K562 (cell line): ENCODE measurements at regions not wholly inside any gene's neighbourhood (a gene's known extent, or its start where the extent isn't known, plus 50 kb on each side); places are given as distances from the start of the nearest gene placed in this dataset.

Experiments used
- ATAC-seq: fragments of 200-7000 bp; cut with Tn5 transposase; 3 replicates; pipeline ENCODE4 v1.9.1; 2020; ENCODE audit warnings: moderate library complexity
- BruUV-seq: library from RNA; stranded (reverse); fragments of 400-500 nt; replicated peaks from 2 replicates; lab custom pipeline; 2021; lab: Mats Ljungman, UMichigan
- CTCF ChIA-PET: fragments of 300-600 bp; formaldehyde crosslinking; extraction: SDS; loops from one replicate; lab custom pipeline; 2021; ENCODE audit warnings: low intra/inter-chr PET ratio; lab: Yijun Ruan, JAX
- POLR2A ChIA-PET: fragments of 300-600, 350-650 bp; sonication (Branson Sonifier 250); formaldehyde crosslinking; extraction: SDS; loops from one replicate; lab custom pipeline; 2021; ENCODE audit warnings: antibody characterized with exemption, inconsistent platforms; lab: Yijun Ruan, JAX
- DNase-seq, 4 experiments: peaks; one replicate each; pipeline versions ENCODE4 v3.0.0 to v3.0.0-alpha.2; 2011 to 2018; ENCODE audit warnings: low spot score in 3 of 4, mixed read lengths in 3 of 4; ENCODE audit errors: extremely low read depth in 1 of 4
- FAIRE-seq: peaks from 2 replicates; lab custom pipeline; 2011; peaks lifted over from hg19 to GRCh38; lab: Jason Lieb, UNC
- H2AFZ ChIP-seq: 2 replicates; pipeline ENCODE4 v1.6.0; 2011; ENCODE audit warnings: low read depth, low read length, control low read depth, inconsistent platforms
- H3K27ac ChIP-seq: fragments of 200-600 bp; 3 replicates; pipeline ENCODE4 v1.8.0; 2011; ENCODE audit warnings: low read depth, mild to moderate bottlenecking, control low read depth, inconsistent platforms, low read length, moderate library complexity, mixed read lengths; ENCODE audit errors: extremely low read depth
- H3K27me3 ChIP-seq, 2 experiments: fragments of 300-600 bp in 1 of 2; 2 replicates in 1 of 2; 3 replicates in 1 of 2; pipeline versions ENCODE4 v1.6.0 to v1.8.0; 2011; ENCODE audit warnings: inconsistent platforms in 2 of 2, low read length in 2 of 2, mild to moderate bottlenecking in 1 of 2, mixed read lengths in 1 of 2, moderate library complexity in 1 of 2; ENCODE audit not compliant: control insufficient read depth in 2 of 2, insufficient read depth in 2 of 2
- H3K36me3 ChIP-seq: fragments of 300-600 bp; 3 replicates; pipeline ENCODE4 v1.8.0; 2011; ENCODE audit warnings: mild to moderate bottlenecking, low read length, inconsistent platforms; ENCODE audit not compliant: control insufficient read depth, insufficient read depth
- H3K4me1 ChIP-seq, 2 experiments: fragments of 200-600 bp in 1 of 2; replicated peaks in 1 of 2; 2 replicates in 1 of 2; 3 replicates in 1 of 2; pipeline versions ENCODE4 v1.5.1 to v1.8.0; 2011; ENCODE audit warnings: inconsistent platforms in 2 of 2, low read length in 2 of 2, mild to moderate bottlenecking in 1 of 2, mixed read lengths in 1 of 2, moderate library complexity in 1 of 2; ENCODE audit not compliant: control insufficient read depth in 2 of 2, insufficient read depth in 2 of 2
- H3K4me2 ChIP-seq: 2 replicates; pipeline ENCODE4 v1.6.1; 2011; ENCODE audit warnings: low read length, control low read depth, inconsistent platforms, mixed read lengths; ENCODE audit not compliant: insufficient read depth
- H3K4me3 ChIP-seq: fragments of 200-600 bp; sonication (generic), shearing (Covaris generic); 2 replicates; pipeline ENCODE4 v1.5.1; 2016; ENCODE audit warnings: control low read depth, inconsistent platforms
- H3K79me2 ChIP-seq: fragments of 200-600 bp; 3 replicates; pipeline ENCODE4 v1.8.0; 2011; ENCODE audit warnings: low read length, inconsistent platforms; ENCODE audit not compliant: control insufficient read depth, insufficient read depth
- H3K9ac ChIP-seq, 2 experiments: 2 replicates each; pipeline versions ENCODE4 v1.6.0 to v1.6.1; 2011; ENCODE audit warnings: low read depth in 2 of 2, low read length in 2 of 2, control low read depth in 1 of 2, inconsistent platforms in 1 of 2, mild to moderate bottlenecking in 1 of 2, mixed read lengths in 1 of 2; ENCODE audit not compliant: insufficient read depth in 1 of 2
- H3K9me1 ChIP-seq: one replicate; pipeline ENCODE4 v1.6.0; 2011; ENCODE audit warnings: inconsistent platforms, mild to moderate bottlenecking, low read length, moderate library complexity; ENCODE audit not compliant: control insufficient read depth, insufficient read depth
- H3K9me3 ChIP-seq: replicated peaks from 2 replicates; pipeline ENCODE4 v1.5.1; 2011; ENCODE audit warnings: low read depth, low read length, inconsistent platforms; ENCODE audit not compliant: control insufficient read depth, insufficient read depth
- H4K20me1 ChIP-seq: replicated peaks from 2 replicates; pipeline ENCODE4 v1.6.1; 2011; ENCODE audit warnings: low read length, inconsistent platforms, mixed read lengths; ENCODE audit not compliant: control insufficient read depth, insufficient read depth
- BMI1 ChIP-seq: fragments of 150-350 bp; IDR thresholded peaks from 2 replicates; pipeline ENCODE4 v1.6.1; 2014; ENCODE audit warnings: low read length
- BRF2 ChIP-seq: IDR thresholded peaks from 3 replicates; pipeline ENCODE4 v1.6.1; 2011; ENCODE audit warnings: borderline replicate concordance, mild to moderate bottlenecking; ENCODE audit not compliant: insufficient read length, insufficient read depth
- CREB1 ChIP-seq, 2 experiments: sonication (generic) in 1 of 2; formaldehyde crosslinking in 1 of 2; IDR thresholded peaks; 2 replicates each; pipeline versions ENCODE4 v1.6.1 to v1.8.0; 2012 to 2022; ENCODE audit warnings: inconsistent platforms in 1 of 2, mild to moderate bottlenecking in 1 of 2, missing genetic modification reagents in 1 of 2, moderate library complexity in 1 of 2
- HEY1 ChIP-seq: fragments of 250-450 bp; sonication (Bioruptor Pico); IDR thresholded peaks from 2 replicates; pipeline ENCODE4 v1.5.0; 2020; ENCODE audit warnings: mild to moderate bottlenecking, moderate library complexity, borderline replicate concordance
- POU5F1 ChIP-seq: fragments of 150-350 bp; IDR thresholded peaks from 2 replicates; pipeline ENCODE4 v1.6.1; 2014; ENCODE audit warnings: borderline replicate concordance, low read length, low read depth, mild to moderate bottlenecking; ENCODE audit not compliant: partially characterized antibody
- SRSF9 ChIP-seq: fragments of 200-400 bp; formaldehyde crosslinking; IDR thresholded peaks from 2 replicates; pipeline ENCODE4 v1.6.1; 2017; ENCODE audit warnings: low read depth, low read length, borderline replicate concordance
- TRIM25 ChIP-seq: fragments of 450-650 bp; IDR thresholded peaks from 2 replicates; pipeline ENCODE4 v1.7.0; 2016; ENCODE audit warnings: borderline replicate concordance
- ZNF830 ChIP-seq: fragments of 250-450 bp; sonication (Bioruptor Pico); IDR thresholded peaks from 2 replicates; pipeline ENCODE4 v1.5.0; 2021; ENCODE audit warnings: mild to moderate bottlenecking
- WGBS: fragments of 100-300 bp; shearing (Covaris generic); methylation state at CpG from one replicate; pipeline ENCODE4 v1.1.6; 2016; ENCODE audit warnings: low coverage, mixed read lengths; ENCODE audit not compliant: insufficient coverage; ENCODE audit errors: missing lambda C conversion rate; 5-methylcytosine and 5-hydroxymethylcytosine counted together
- in situ Hi-C: fragments of 300-500 bp; cut with MboI; formaldehyde crosslinking; loops from 4 replicates; pipeline ENCODE4 v1.15.0; 2018; ENCODE audit warnings: inconsistent platforms, mixed read lengths
- intact Hi-C: fragments of 100-400 bp; cut with micrococcal nuclease; formaldehyde crosslinking; loops from 2 replicates; pipeline ENCODE4 v1.14.2; 2022
- TF ChIP-seq, protein P1 (sequence below): fragments of 250-450 bp; sonication (Bioruptor Pico); IDR thresholded peaks from 2 replicates; pipeline ENCODE4 v1.4.0; 2020; ENCODE audit warnings: mild to moderate bottlenecking, moderate library complexity, borderline replicate concordance
- TF ChIP-seq, protein P2 (sequence below): fragments of 450-650 bp; formaldehyde crosslinking; IDR thresholded peaks from 2 replicates; pipeline ENCODE4 v1.4.0; 2020; ENCODE audit warnings: mild to moderate bottlenecking, moderate library complexity
- TF ChIP-seq, protein P3 (sequence below), 3 experiments: fragments of 200-800 bp in 1 of 3; sonication (Bioruptor generic) in 1 of 3; sonication (generic) in 1 of 3; formaldehyde crosslinking in 1 of 3; IDR thresholded peaks; 2 replicates each; pipeline versions ENCODE4 v1.6.1 to v1.8.0; 2016 to 2022; ENCODE audit warnings: mild to moderate bottlenecking in 2 of 3, missing compliant biosample characterization in 2 of 3, missing genetic modification characterization in 2 of 3, missing genetic modification reagents in 1 of 3

- TF ChIP-seq, protein P1, sequence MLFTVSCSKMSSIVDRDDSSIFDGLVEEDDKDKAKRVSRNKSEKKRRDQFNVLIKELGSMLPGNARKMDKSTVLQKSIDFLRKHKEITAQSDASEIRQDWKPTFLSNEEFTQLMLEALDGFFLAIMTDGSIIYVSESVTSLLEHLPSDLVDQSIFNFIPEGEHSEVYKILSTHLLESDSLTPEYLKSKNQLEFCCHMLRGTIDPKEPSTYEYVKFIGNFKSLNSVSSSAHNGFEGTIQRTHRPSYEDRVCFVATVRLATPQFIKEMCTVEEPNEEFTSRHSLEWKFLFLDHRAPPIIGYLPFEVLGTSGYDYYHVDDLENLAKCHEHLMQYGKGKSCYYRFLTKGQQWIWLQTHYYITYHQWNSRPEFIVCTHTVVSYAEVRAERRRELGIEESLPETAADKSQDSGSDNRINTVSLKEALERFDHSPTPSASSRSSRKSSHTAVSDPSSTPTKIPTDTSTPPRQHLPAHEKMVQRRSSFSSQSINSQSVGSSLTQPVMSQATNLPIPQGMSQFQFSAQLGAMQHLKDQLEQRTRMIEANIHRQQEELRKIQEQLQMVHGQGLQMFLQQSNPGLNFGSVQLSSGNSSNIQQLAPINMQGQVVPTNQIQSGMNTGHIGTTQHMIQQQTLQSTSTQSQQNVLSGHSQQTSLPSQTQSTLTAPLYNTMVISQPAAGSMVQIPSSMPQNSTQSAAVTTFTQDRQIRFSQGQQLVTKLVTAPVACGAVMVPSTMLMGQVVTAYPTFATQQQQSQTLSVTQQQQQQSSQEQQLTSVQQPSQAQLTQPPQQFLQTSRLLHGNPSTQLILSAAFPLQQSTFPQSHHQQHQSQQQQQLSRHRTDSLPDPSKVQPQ (CRISPR knock-in tag), result no peak
- TF ChIP-seq, all 486 proteins: peak for 2
These were observed 478.5 kb upstream of the CDH18 start (continued) for GRCh38 chr5:20466512-20466911.

GRCh38 chr5:20463206-20463605 lies 475.2 kb upstream of the CDH18 start:
- no peak overlapping the region for H3K4me3 ChIP-seq
- no peak overlapping the region for H2AFZ ChIP-seq
- H3K27me3 ChIP-seq, result no peaks in the 10 kb centered on the region
- no peak overlapping the region for H3K9ac ChIP-seq
- no peak overlapping the region for H3K27ac ChIP-seq
- no peak for ATAC-seq
- H3K4me2 ChIP-seq, result no peak overlapping the region
- FAIRE-seq, result no peak
- CTCF ChIA-PET, result no interaction called here
- H3K9me3 ChIP-seq, result no peaks in the 10 kb centered on the region; the same call in 1 of the 2 replicates
- no peaks in the 10 kb centered on the region for H3K9me1 ChIP-seq
- in situ Hi-C loops (no loop called here), intact Hi-C loops (no loop called here)
- no peaks in the 10 kb centered on the region for H3K79me2 ChIP-seq
- WGBS, result 0% methylated on average over 4 of the region's 4 CpGs
- no peaks in the 10 kb centered on the region for H4K20me1 ChIP-seq
- POLR2A ChIA-PET, result no interaction called here
- DNase-seq, result no peak
- no peaks in the 10 kb centered on the region for H3K36me3 ChIP-seq
- BruUV-seq, result no TSS peak
- no peaks in the 10 kb centered on the region for H3K4me1 ChIP-seq
- no peak for TF ChIP-seq ZNF830 (CRISPR knock-in tag)
- no peak for TF ChIP-seq TRIM25
- TF ChIP-seq, protein P2, sequence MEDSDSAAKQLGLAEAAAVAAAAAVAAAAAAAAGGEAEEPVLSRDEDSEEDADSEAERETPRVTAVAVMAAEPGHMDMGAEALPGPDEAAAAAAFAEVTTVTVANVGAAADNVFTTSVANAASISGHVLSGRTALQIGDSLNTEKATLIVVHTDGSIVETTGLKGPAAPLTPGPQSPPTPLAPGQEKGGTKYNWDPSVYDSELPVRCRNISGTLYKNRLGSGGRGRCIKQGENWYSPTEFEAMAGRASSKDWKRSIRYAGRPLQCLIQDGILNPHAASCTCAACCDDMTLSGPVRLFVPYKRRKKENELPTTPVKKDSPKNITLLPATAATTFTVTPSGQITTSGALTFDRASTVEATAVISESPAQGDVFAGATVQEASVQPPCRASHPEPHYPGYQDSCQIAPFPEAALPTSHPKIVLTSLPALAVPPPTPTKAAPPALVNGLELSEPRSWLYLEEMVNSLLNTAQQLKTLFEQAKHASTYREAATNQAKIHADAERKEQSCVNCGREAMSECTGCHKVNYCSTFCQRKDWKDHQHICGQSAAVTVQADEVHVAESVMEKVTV (CRISPR knock-in tag), result no peak
- no peak for TF ChIP-seq BRF2
- TF ChIP-seq, protein P3, sequence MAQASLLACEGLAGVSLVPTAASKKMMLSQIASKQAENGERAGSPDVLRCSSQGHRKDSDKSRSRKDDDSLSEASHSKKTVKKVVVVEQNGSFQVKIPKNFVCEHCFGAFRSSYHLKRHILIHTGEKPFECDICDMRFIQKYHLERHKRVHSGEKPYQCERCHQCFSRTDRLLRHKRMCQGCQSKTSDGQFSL (CRISPR knock-in tag; IDR thresholded peaks at IDR 0.05), result no peak
- TF ChIP-seq, protein P3 (tag; IDR thresholded peaks at IDR 0.05), result no peak
- TF ChIP-seq CREB1 (IDR thresholded peaks at IDR 0.05), result no peak
- TF ChIP-seq CREB1 (CRISPR knock-in tag; IDR thresholded peaks at IDR 0.05), result no peak
- TF ChIP-seq BMI1, result no peak
- TF ChIP-seq POU5F1, result no peak
- no peak for TF ChIP-seq HEY1
- no peak for TF ChIP-seq SRSF9
